ENCODE measurements at regions not wholly inside any gene's neighbourhood (a gene's known extent, or its start where the extent isn't known, plus 50 kb on each side); places are given as distances from the start of the nearest gene placed in this dataset.

GRCh38 chr18:70426818-70427217, 138.0 kb downstream of the SOCS6 start:
- Histone ChIP-seq H3K14ac (ENCODE audit: low read length in 2 of 2) (no peak overlapping the region), H2AK5ac (ENCODE audit: low read length, severe bottlenecking) (no peak overlapping the region), H3K9ac (ENCODE audit: low read length) (no peak overlapping the region), H3K4me3 (ENCODE audit: insufficient read depth in 1 of 2, low read depth in 1 of 2, low read length in 2 of 2) (no peak overlapping the region), H3K4me2 (ENCODE audit: low read length, poor library complexity, severe bottlenecking) (no peak overlapping the region), H3K4me1 (ENCODE audit: control insufficient read depth, insufficient read depth, low read depth, low read length) (peaks cover 4% of the 10 kb centered on the region), H4K8ac (ENCODE audit: low read length) (peak overlapping the region; percentile 20), H3K27me3 (ENCODE audit: control insufficient read depth in 1 of 2, insufficient read depth in 1 of 2, low read length in 2 of 2) (no peaks in the 10 kb centered on the region), H2BK15ac (ENCODE audit: low read depth, poor library complexity, severe bottlenecking) (no peak overlapping the region), H2BK5ac (ENCODE audit: low read depth, low read length, poor library complexity, severe bottlenecking) (no peak overlapping the region), H3K36me3 (ENCODE audit: control insufficient read depth in 1 of 2, insufficient read depth in 2 of 2, low read depth in 1 of 2, low read length in 2 of 2) (no peaks in the 10 kb centered on the region), H3K79me1 (replicated peaks; ENCODE audit: low read length, poor library complexity, severe bottlenecking) (no peaks in the 10 kb centered on the region), H2BK120ac (ENCODE audit: low read depth, low read length) (no peak overlapping the region), H2AFZ (ENCODE audit: low read depth, low read length) (no peak overlapping the region), H3K4ac (ENCODE audit: low read depth in 1 of 2, low read length in 2 of 2) (no peak overlapping the region), H3K27ac (ENCODE audit: low read length, poor library complexity, severe bottlenecking) (no peak overlapping the region), H3K18ac (ENCODE audit: low read depth in 1 of 2, low read length in 2 of 2) (no peak overlapping the region), H4K91ac (ENCODE audit: low read length) (peak overlapping the region; percentile 40), H3K23ac (ENCODE audit: low read length in 2 of 2) (no peak overlapping the region), H2BK12ac (ENCODE audit: low read length in 2 of 2) (peak overlapping the region in 1 of 2 experiments; percentile 7), H3K9me3 (ENCODE audit: control insufficient read depth, low read length) (peaks cover 12% of the 10 kb centered on the region)
- DNase-seq: no peak
- WGBS: 97% methylated on average over 8 of the region's 9 CpGs

GRCh38 chr18:70425236-70425635, 136.4 kb downstream of the SOCS6 start:
- Histone ChIP-seq H2BK120ac (ENCODE audit: low read depth, low read length) (no peak overlapping the region), H3K27me3 (ENCODE audit: control insufficient read depth in 1 of 2, insufficient read depth in 1 of 2, low read length in 2 of 2) (no peaks in the 10 kb centered on the region), H3K4me1 (ENCODE audit: control insufficient read depth, insufficient read depth, low read depth, low read length) (peaks cover 4% of the 10 kb centered on the region), H4K91ac (ENCODE audit: low read length) (no peak overlapping the region), H3K79me1 (replicated peaks; ENCODE audit: low read length, poor library complexity, severe bottlenecking) (no peaks in the 10 kb centered on the region), H3K4me3 (ENCODE audit: insufficient read depth in 1 of 2, low read depth in 1 of 2, low read length in 2 of 2) (no peak overlapping the region), H3K27ac (ENCODE audit: low read length, poor library complexity, severe bottlenecking) (no peak overlapping the region), H3K9ac (ENCODE audit: low read length) (no peak overlapping the region), H2AK5ac (ENCODE audit: low read length, severe bottlenecking) (no peak overlapping the region), H3K4ac (ENCODE audit: low read depth in 1 of 2, low read length in 2 of 2) (no peak overlapping the region), H2BK5ac (ENCODE audit: low read depth, low read length, poor library complexity, severe bottlenecking) (no peak overlapping the region), H2AFZ (ENCODE audit: low read depth, low read length) (no peak overlapping the region), H4K8ac (ENCODE audit: low read length) (no peak overlapping the region), H3K18ac (ENCODE audit: low read depth in 1 of 2, low read length in 2 of 2) (no peak overlapping the region), H3K23ac (ENCODE audit: low read length in 2 of 2) (no peak overlapping the region), H2BK12ac (ENCODE audit: low read length in 2 of 2) (no peak overlapping the region), H2BK15ac (ENCODE audit: low read depth, poor library complexity, severe bottlenecking) (no peak overlapping the region), H3K36me3 (ENCODE audit: control insufficient read depth in 1 of 2, insufficient read depth in 2 of 2, low read depth in 1 of 2, low read length in 2 of 2) (no peaks in the 10 kb centered on the region), H3K9me3 (ENCODE audit: control insufficient read depth, low read length) (peaks cover 12% of the 10 kb centered on the region), H3K14ac (ENCODE audit: low read length in 2 of 2) (no peak overlapping the region), H3K4me2 (ENCODE audit: low read length, poor library complexity, severe bottlenecking) (no peak overlapping the region)
- WGBS: 97% methylated on average over 3 of the region's 3 CpGs
- DNase-seq: no peak

- Histone ChIP-seq H2BK12ac (ENCODE audit: low read length in 2 of 2) (peak overlapping the region in 1 of 2 experiments; percentile 11), H2AK5ac (ENCODE audit: low read length, severe bottlenecking) (no peak overlapping the region), H3K36me3 (ENCODE audit: control insufficient read depth in 1 of 2, insufficient read depth in 2 of 2, low read depth in 1 of 2, low read length in 2 of 2) (no peaks in the 10 kb centered on the region), H3K18ac (ENCODE audit: low read depth in 1 of 2, low read length in 2 of 2) (no peak overlapping the region), H3K4me2 (ENCODE audit: low read length, poor library complexity, severe bottlenecking) (no peak overlapping the region), H2BK15ac (ENCODE audit: low read depth, poor library complexity, severe bottlenecking) (no peak overlapping the region), H3K9me3 (ENCODE audit: control insufficient read depth, low read length) (peaks cover 12% of the 10 kb centered on the region), H2AFZ (ENCODE audit: low read depth, low read length) (no peak overlapping the region), H3K27me3 (ENCODE audit: control insufficient read depth in 1 of 2, insufficient read depth in 1 of 2, low read length in 2 of 2) (no peaks in the 10 kb centered on the region), H3K79me1 (replicated peaks; ENCODE audit: low read length, poor library complexity, severe bottlenecking) (no peaks in the 10 kb centered on the region), H2BK5ac (ENCODE audit: low read depth, low read length, poor library complexity, severe bottlenecking) (no peak overlapping the region), H4K91ac (ENCODE audit: low read length) (no peak overlapping the region), H2BK120ac (ENCODE audit: low read depth, low read length) (no peak overlapping the region), H3K4me1 (ENCODE audit: control insufficient read depth, insufficient read depth, low read depth, low read length) (peaks cover 4% of the 10 kb centered on the region), H3K4ac (ENCODE audit: low read depth in 1 of 2, low read length in 2 of 2) (no peak overlapping the region), H3K9ac (ENCODE audit: low read length) (peak overlapping the region; percentile 66), H3K4me3 (ENCODE audit: insufficient read depth in 1 of 2, low read depth in 1 of 2, low read length in 2 of 2) (no peak overlapping the region), H3K14ac (ENCODE audit: low read length in 2 of 2) (no peak overlapping the region), H3K27ac (ENCODE audit: low read length, poor library complexity, severe bottlenecking) (no peak overlapping the region), H3K23ac (ENCODE audit: low read length in 2 of 2) (no peak overlapping the region), H4K8ac (ENCODE audit: low read length) (no peak overlapping the region)
- WGBS: 65% methylated on average over 4 of the region's 4 CpGs
- no peak for DNase-seq
These were observed 135.1 kb downstream of the SOCS6 start for GRCh38 chr18:70423988-70424387.

- no peak overlapping the region for H2BK5ac ChIP-seq (ENCODE audit: low read depth, low read length, poor library complexity, severe bottlenecking)
- WGBS: 71% methylated on average over 4 of the region's 5 CpGs
These were observed 134.3 kb downstream of the SOCS6 start for GRCh38 chr18:70423120-70423519.

More at GRCh38 chr18:70423120-70423519, 134.3 kb downstream of the SOCS6 start:
- Histone ChIP-seq H2AFZ (ENCODE audit: low read depth, low read length) (no peak overlapping the region), H3K27ac (ENCODE audit: low read length, poor library complexity, severe bottlenecking) (no peak overlapping the region), H3K14ac (ENCODE audit: low read length in 2 of 2) (no peak overlapping the region), H3K9me3 (ENCODE audit: control insufficient read depth, low read length) (peaks cover 12% of the 10 kb centered on the region), H3K27me3 (ENCODE audit: control insufficient read depth in 1 of 2, insufficient read depth in 1 of 2, low read length in 2 of 2) (no peaks in the 10 kb centered on the region), H4K8ac (ENCODE audit: low read length) (peak overlapping the region; percentile 75), H3K36me3 (ENCODE audit: control insufficient read depth in 1 of 2, insufficient read depth in 2 of 2, low read depth in 1 of 2, low read length in 2 of 2) (no peaks in the 10 kb centered on the region), H2AK5ac (ENCODE audit: low read length, severe bottlenecking) (peak overlapping the region; percentile 9), H3K4me1 (ENCODE audit: control insufficient read depth, insufficient read depth, low read depth, low read length) (peaks cover 4% of the 10 kb centered on the region), H3K18ac (ENCODE audit: low read depth in 1 of 2, low read length in 2 of 2) (peak overlapping the region; percentile 67 to 70), H2BK15ac (ENCODE audit: low read depth, poor library complexity, severe bottlenecking) (peak overlapping the region; percentile 93), H3K4me3 (ENCODE audit: insufficient read depth in 1 of 2, low read depth in 1 of 2, low read length in 2 of 2) (peak overlapping the region in 1 of 2 experiments; percentile 38), H3K23ac (ENCODE audit: low read length in 2 of 2) (no peak overlapping the region), H2BK120ac (ENCODE audit: low read depth, low read length) (peak overlapping the region; percentile 64), H3K4ac (ENCODE audit: low read depth in 1 of 2, low read length in 2 of 2) (peak overlapping the region; percentile 10 to 73), H3K9ac (ENCODE audit: low read length) (peak overlapping the region; percentile 66), H2BK12ac (ENCODE audit: low read length in 2 of 2) (peak overlapping the region; percentile 11 to 96), H4K91ac (ENCODE audit: low read length) (peak overlapping the region; percentile 57), H3K79me1 (replicated peaks; ENCODE audit: low read length, poor library complexity, severe bottlenecking) (no peaks in the 10 kb centered on the region), H3K4me2 (ENCODE audit: low read length, poor library complexity, severe bottlenecking) (no peak overlapping the region)
- no peak for DNase-seq

Measured in mesenchymal stem cell (in vitro differentiated cells and primary cell).